NCI-H2171 treated with DMSO at 0.1 percent for 48 hours (cell line): ENCODE measurements at regions not wholly inside any gene's neighbourhood (a gene's known extent, or its start where the extent isn't known, plus 50 kb on each side); places are given as distances from the start of the nearest gene placed in this dataset.

Experiments used
- DNase-seq: peaks from one replicate; lab custom pipeline; 2025; lab: John Stamatoyannopoulos, UW

DNA sequence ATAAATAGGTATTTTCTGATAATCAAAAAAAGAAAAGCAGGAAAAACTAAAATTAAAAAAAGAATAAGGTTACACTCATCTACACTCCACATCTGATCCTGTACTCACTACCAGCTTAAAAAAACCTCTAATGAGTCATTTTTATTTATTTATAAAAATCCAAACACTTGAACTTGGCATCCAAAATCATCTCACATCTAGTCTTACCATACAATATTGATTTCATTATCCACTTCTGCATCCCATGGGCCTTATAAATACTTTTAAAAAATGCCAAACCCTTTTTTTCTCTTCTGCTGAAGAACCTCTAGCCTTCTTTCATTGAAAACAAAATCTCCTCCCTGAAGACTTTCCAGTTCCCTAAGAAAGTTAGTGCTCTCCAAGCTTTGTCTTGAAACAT lies 109.7 kb downstream of the TMTC3 start:
- DNase-seq: no peak

DNA sequence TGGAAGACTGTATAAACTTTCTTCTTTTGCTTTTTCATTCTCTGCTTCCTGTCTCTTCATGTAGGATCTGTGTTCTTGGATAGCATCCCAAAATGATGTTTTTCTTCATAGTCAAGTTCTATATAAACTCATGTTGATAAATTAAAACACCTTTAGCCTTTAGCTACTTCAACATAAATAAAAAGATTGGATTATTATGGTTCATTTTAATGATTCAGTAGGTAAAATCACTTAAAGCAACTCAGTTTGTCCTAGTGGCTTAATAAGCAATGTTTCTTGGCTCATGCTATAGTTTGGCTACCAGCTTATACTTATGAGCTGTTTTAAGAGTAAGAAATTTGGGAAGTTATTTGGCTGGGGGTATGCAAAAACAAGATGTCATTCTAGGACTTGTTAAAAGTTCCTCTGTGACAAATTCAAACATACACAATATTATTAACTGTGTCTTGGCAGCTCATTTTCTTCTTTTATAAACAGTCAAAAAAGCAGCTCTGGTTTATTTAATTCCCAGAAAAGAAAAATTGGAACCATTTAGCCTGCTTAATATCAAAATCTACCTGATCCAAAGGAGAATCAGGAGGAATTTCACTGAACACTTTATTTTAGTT lies 111.4 kb downstream of the TMTC3 start:
- DNase-seq: no peak

DNA sequence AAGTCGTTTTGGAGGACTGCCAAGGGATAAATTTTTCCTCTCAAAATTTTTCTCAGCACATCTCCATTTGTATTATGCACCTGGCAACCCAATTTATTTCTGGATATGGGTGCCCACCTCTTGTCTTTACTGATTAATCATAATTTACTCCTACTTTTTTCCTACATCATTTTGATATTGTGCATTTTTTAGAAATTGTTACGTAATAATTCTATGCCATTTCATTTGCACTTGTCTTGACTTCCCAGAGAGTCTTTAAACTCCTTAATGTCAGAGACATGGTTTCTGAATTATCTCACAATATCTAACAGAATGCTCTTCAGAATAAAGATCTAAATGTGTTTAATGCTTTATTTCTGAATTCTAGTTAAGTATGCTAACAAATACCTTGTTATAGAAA lies 113.1 kb downstream of the TMTC3 start:
- DNase-seq: no peak

DNA sequence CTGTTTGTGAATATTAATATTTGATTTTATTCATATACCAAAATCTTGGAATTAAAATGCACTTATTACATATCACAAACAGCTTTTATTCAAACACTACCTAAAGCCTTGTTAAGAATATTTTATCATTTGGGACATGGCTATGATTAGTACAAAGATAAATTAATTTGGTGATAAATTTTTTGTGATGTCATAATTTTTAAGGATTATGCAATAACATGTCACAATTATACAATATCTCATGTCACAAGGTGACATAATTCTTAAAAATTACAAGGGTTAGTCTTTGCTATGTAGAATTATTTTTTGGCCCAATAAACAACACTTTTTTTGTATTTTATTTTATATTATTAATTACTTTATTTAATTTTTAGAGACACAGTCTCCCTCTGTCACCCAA lies 113.7 kb downstream of the TMTC3 start:
- no peak for DNase-seq

DNA sequence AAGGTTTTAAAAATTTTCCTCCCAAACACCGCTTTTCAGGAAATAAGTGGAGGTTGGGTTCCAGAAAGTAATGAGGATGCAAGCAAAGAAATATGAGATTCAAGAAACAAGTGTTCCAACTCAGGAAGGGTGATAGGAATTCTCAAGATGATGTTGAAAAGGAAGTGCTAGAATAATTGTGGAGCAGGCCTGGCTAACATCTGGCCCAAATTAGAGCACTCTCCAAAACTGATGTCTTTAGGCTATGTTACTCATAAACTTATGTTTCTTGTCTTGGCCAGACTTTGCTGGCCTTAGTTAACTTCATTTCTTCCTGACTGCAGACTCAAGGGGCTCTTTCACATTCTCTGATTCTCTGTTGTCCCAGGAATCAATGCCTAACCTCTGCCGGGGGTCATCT lies 116.3 kb downstream of the TMTC3 start:
- DNase-seq: no peak

DNA sequence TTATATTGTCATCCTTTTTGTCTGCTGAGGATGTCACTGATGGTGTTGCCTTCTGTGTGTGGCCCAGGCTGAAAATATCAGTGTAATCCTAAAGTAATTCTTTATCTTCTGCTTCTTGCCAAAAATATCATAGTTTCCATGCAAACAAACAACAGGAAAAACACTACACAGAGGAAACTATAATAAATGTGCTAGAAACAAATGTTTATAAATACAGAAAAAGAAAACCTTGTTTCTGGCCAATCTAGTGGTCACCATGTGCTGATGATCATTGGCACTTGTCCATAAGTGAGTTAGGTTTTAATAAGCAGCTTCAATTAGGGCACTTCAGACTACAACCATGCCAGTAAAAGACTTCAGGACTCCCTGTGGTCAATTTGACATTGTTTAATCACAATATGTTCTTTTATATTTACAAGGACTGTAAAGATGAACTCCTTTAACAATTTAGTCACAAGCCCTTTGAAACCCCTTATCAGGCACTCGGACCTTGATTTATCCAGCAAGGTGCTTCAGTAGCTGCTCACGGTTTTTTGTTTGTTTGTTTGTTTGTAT lies 124.8 kb downstream of the TMTC3 start:
- no peak for DNase-seq

DNA sequence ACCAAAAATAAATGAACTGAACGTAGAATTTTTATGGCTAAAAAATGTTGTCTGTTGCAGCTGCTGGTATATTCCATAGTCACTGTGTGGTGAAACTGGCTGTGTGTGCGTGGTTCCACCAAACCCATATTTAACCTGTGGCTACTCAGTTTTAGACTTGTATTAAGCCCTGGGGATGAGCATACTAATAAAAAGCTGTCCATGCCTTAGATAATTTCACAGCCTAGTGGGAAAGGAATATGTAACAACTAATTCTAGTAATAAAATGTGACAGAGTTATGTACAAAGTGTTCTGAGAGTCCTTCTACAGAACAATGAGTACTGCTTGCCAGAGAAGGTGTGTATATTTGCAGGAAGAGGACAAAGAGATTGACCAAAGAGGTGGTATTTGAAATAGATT lies 125.5 kb downstream of the TMTC3 start:
- no peak for DNase-seq

DNA sequence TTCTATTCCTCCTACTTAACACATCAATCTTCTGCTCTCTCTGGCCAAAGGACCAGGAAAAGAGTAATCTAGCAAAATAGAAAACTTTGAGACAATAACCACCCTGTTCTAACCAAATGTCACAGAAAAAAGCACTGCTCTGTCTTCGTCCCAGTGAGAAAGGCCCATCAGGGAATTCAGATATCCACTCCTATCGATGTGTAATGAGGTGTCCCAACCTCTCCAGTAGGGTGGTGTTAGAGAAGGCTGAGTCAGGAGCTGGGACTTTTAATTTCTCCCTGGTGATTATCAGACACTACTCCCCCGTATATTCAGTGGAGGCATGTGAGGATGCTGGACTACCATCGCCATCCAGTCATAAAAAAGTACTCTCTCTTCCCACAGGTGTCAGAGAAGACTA lies 130.3 kb downstream of the TMTC3 start:
- no peak for DNase-seq

DNA sequence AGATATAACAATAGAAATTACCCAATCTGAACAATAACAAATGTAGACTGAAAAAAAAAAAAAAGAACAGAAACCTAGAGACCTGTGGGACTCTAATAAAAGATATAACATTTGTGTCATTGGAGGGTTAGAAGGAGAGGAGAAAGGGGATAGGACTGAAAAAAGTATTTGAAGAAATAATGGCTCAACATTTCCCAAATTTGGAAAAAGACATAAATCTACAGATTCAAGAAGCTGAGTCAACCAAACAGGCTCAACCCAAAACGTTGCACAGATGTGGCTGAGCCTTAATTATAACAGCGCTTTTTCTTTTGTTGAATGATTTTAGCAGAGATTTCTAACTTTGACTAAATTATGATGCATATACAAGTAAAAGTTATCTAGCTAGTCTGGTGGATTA lies 131.3 kb downstream of the TMTC3 start:
- no peak for DNase-seq

DNA sequence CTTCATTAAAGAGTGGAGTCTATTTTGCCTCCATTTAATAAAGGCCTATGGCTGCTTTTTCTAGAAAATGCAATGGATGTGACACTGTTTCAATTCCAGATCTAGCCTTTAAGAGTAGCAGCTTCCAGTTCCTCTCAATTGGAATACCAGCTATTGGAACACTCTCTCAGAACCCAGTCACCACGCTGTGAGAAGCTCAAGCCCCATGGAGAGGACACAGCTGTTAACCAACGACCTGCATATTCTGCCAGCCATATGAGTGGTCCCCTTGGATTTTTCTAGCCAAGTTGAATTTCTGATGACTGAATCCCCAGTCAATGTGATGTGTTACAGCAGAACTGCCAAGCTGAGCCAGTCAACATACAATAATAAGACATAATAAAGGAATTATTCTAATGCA lies 131.8 kb downstream of the TMTC3 start:
- no peak for DNase-seq

DNA sequence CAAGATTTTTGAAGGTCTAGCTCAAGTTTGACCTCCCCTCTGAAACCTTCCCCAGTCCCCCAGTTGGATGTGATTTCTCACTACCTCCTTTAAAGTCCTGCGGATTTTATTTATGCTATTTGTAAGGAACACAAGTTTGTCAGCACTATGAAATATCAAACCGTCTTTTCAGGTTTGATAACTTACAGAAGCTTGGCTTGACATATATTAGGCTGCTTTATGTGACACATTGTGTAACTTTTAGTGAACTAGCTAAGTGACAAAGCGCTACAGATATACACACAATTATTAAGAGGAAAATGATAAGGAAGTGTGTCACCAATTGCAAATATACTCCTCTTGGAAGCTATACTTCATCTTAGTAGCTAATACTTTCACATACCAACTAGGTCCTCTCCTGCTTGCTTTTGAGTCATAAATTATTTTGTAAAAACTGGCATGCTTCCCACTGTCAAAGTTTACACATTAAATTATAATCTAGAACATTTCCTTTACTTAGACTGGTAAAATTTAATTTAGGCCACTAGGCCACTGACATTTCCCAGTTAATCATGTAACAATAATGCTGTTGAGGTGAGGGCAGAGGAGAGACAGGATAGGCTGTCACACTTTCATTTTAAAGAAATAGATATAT lies 149.5 kb downstream of the TMTC3 start:
- no peak for DNase-seq

DNA sequence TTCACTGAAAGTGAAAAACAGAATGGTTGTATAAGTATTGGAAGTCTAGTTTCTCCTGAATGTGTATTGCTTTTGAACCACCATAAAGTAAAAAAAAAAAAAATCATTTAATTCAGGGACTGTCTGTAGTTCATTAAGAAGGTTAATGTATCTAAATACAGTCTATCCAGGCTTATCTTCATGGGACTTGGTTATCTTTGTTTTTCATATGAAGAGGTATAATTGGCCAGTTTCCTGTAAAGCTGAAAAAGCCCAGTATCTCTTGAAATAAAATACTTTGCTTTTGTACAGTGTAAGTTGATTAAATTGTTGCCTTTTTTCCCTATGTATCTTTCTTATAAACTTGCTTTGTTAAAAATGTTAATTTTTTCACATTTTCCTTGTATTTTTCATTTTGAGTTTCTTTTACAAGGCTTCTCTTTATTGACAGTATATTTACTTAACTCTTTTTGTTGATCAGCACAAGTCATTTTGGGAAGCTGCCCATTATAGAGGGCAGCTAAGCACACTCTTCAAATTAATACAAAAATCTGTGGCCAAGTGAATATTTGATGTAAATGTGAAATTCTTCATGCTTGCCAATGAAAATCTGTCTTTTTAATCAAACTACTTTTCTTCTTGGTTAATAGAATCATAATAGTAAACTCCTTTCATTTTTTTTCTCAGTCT lies 156.0 kb downstream of the TMTC3 start:
- DNase-seq: no peak

DNA sequence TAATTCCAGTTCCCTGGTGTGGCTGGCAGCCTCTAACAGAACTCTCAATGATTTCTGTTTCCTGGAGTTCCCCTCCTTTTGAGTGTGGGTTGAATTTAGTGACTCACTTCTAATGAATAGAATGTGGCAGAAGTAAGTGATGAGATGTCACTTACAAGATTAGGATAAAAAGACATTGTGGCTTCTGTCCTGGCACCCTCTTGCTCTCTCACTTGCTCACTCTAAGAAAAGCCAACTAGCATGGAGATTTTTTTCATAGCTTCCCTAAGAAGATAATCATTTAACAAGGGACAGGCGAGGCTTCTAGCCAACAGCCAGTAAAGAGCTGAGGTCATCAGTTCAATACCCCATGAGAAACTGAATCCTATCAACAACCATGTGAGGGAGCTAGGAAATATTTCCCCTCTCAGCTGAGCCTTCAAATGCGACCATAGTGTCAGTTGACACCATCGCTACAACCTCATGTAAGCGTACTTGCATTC lies 156.7 kb downstream of the TMTC3 start:
- DNase-seq: no peak

DNA sequence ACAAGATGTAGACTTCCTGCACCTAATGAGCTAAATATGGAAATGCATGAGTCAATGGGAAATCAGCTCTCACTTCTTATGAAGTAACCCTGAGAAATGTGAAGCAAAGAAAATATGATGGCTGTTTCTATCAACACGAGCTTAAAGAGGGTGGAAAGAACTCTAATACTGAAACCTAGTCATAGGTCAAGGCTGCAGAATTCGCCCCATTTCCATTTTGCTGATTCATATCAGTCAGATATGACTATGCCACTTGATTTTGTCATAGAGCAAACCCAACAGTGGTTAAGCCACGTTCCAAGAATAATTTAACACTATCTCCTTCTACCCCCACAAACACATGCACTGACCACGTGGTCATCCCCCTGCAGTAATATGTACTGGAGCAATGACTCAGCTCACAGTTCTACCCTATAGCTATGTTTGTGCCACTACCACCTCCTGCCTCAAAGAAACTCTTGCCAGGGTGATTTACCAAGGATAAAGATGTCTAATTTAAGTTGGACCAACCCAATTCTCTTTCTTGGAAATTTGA lies 157.5 kb downstream of the TMTC3 start:
- no peak for DNase-seq

DNA sequence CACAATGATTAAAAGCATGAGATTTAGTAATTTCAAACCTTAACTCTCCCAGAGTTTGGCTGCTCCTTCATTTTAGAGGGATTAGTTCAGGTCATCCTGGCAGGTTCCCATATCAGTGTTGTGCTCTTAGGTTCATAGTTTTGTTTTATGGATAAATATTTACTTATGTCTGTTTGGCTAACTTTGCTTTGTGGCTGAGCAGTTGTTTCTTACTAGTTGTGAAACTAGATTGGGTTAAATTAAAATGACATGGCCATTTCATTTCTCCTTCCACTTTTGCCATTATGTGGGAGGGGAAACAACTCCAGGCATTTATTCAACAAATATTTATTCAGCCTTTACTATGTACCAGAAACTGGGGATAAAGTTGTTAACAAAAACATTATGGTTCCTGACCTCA lies 158.8 kb downstream of the TMTC3 start:
- DNase-seq: no peak

DNA sequence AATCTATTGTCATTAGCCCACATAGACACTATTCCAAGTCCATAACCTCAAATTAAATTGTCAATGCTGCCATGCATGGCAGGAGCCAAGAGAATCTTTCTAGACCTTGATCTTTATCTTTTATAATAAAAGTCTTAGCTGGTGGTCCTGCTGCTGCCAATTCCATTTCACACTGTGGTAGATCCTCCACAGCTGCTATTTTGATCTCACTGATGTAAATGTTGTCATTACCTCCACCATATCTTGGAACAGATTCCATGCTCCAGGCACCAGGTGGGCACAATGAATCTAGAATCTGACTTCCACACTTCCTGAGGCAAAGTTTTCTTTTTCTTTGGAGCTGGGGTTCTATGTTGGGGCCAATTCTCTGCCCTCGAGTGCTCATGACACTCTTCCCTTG lies 161.2 kb downstream of the TMTC3 start:
- DNase-seq: no peak

DNA sequence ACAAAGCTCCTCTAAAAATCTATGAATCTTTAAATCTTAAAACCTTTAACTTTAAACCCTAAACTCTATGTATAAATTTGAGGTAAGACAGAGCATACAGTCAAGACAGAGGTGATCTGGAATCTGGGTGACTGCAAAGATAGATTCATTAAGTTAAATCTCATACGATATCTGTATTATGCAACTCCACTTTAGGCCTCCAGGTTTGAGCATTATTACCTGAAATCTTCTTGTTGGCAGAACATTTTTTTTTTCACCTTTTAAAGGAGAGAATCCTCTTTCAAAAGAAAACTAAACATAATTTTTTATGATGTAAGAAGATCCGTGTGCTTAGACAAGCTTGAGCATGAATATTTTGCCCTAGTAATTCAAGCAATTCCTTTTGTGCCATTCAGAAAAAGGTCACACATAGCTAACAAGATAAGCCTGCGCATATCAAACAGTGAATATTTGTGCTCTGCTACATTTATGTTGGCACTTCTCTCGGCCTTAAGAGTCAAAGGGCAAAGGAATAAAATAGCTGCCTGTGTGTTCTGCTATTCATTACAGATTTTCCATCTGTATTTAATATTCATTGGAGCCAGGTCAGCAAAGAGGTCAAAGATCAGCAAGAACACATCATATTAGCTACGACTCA lies 163.3 kb downstream of the TMTC3 start:
- no peak for DNase-seq

DNA sequence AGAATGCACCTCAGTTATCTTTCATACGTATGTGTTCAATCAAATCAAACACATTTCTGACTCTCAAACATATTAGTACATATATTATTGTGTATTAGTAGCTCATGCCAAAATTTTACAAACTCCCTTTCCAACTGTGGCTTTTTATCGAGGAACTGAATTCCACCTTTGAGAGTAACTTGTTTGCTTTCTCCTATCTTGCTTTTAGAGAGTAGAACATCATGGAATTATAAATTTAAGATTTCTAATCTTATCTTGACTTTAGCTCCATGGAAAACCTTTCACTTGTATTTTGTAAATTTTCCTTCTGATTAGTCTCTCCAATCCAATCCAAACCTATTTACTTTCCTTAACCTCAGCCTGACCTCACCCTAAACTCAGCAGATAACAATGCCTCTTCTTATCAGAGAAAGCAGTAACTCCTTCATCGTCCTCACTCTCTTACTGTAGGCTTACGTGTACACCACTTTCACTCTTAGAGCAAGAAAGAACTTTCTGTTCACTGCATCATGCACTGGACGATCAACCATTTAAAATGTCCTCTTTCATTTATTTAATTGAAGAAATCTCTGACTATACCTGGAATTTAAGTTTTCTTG lies 164.5 kb downstream of the TMTC3 start:
- no peak for DNase-seq

DNA sequence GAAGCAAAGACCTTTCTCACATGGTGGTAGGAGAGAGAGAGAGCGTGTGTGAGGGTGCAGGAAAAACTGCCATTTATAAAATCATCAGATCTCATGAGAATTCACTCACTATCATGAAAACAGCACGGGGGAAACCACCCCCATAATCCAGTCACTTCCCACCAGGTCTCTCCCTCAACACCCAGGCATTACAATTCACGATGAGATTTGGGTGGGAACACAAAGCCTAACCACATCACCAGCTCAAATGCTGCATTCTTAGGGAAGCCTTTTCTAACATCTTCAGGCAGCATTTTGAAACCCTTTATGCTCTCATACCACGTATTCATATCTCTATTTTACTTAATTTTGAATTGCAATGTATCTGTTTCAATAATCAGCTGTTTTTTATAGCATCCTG lies 165.9 kb downstream of the TMTC3 start:
- no peak for DNase-seq

DNA sequence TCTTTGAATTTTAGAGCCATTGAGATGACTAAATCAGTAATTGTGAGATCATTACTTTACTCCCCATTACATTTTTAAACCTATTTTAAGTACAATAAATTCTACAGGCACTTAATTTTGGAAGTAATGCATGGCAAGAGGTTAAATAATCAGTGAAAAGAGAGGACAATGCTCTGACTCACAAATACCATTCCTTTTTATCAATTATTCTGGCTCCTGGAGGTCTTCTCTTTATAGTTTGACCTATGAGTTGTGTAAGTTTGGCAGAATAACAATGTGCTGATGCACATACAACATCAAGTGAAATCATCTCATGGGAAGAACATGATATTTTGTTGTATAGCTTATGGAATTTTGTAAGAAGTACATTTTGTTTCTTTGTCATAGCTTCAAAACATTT lies 166.7 kb downstream of the TMTC3 start:
- no peak for DNase-seq

DNA sequence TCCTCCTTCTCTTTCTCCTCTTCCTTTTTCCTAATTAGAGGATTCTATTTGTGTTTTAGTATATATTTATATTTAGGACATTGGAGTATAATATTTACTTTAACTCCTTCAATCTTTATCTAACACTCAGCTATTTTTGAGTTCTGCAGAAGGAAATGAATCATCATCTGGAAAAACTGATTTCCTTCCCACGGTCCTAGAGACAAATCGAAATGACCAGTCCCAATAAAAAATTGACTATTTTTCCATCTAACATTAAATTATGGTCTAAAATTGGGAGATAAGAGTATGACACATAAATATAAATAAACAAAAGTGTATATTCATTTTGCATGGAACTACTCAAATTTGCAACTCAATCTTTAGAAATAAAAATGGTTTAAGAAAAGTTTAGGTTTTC lies 167.4 kb downstream of the TMTC3 start:
- DNase-seq: no peak

DNA sequence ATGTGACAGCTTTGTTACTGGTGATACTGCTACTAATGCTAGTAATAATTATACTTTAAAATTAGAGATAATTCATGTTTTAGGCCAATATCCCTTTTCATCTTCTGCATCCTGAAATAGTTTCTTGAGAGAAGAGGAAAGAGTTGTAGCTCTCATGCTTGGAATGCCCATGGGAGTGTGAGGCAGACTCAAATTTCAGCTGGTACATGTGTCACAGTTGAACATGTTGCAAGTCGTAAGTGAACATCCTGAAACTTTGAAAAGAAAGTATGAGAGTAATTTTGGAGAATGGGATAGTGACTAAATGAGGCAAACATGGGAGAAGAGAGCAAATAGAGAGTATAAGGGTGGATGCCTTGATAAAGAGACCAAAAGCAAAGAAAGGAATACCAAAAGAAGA lies 168.0 kb downstream of the TMTC3 start:
- no peak for DNase-seq
